HG03064 (cell line): ENCODE measurements at regions not wholly inside any gene's neighbourhood (a gene's known extent, or its start where the extent isn't known, plus 50 kb on each side); places are given as distances from the start of the nearest gene placed in this dataset.
"Not testable (repeated sequence)": the region's sequence is repeated elsewhere in the genome, so short reads cannot be mapped to it uniquely, and the experiment has no call there.

ENCODE experiments used
- ATAC-seq: cut with Tn5 transposase; IDR thresholded peaks from one replicate; pipeline ENCODE4 v1.9.1; 2021; ENCODE audit warnings: low read depth; ENCODE audit not compliant: unreplicated experiment

DNA sequence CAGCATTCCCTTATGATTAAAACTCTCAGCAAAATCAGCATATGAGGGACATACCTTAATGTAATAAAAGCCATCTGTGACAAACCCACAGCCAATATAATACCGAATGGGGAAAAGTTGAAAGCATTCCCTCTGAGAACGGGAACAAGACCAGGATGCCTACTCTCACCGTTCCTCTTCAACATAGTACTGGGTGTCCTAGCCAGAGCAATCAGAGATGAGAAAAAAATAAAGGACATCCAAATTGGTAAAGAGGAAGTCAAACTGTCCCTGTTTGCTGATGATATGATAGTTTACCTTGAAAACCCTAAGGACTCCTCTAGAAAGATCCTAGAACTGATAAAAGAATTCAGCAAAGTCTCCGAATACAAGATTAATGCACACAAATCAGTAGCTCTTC is 141.6 kb upstream of the MAN1A1 start:
- not testable (repeated sequence) for ATAC-seq

- ATAC-seq = not testable (repeated sequence)
These were observed 140.5 kb upstream of the MAN1A1 start for GRCh38 chr6:119490050-119490449.

GRCh38 chr6:119484598-119484997 is 135.0 kb upstream of the MAN1A1 start:
- no peak for ATAC-seq

DNA sequence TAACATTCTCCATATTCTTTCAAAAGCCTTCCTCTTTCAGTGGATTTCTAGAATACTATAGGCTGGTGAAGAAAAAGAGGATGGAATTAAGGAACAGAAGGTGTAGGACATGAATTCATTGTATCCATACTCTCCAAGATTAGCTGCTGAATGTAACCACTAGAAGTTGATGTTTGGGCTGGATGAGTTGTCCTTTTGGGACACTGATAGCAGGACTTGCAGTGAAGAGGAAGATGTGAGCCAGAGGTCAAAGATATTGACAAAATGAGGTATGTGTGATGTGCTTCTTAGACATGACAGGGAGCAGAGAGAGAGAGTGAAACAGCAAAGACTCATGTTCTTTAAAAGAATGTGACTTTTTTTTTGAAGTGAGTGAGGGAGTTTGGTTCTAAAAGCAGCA is 134.3 kb upstream of the MAN1A1 start:
- ATAC-seq = no peak

DNA sequence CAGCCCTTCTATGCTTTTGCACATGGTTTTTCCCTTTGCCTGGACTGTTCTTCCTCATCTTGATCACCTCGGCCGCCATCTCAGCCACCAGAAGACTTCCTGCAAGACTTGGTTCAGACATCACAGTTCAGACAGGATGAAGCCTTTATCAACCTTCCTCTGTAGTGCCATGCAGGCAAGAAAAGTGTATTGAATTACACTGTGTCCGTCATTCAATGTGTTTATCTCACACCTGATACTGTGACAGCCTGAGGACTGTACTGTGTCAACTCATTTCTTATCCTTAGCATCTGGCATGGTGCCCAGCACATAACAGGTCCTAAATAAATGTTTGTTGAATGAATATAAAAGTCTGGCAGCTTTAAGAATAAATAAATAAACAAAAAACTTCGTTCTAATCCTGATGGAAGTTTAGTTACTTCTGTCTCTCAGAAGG is 133.3 kb upstream of the MAN1A1 start:
- ATAC-seq = no peak

DNA sequence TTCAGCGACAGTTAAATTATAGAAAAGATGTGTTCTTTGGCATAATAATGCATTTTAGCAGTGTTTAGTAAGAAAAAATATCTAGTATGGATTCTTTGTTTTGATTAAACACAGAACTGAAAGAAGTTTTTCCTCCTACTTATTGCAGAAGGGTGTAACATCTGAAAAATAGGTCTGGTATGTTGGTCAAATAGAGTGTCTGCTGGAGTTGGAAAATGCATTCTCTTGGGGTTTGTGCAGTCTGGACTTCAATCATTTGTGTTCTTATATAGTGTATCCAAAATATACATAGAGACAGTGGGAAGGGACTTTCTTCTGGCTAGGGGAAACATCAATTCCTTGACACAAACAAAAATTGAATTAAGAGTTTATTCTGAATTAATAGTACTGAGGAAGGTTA is 132.4 kb upstream of the MAN1A1 start:
- ATAC-seq = no peak

GRCh38 chr6:119480961-119481497 is 131.5 kb upstream of the MAN1A1 start:
- ATAC-seq = no peak

GRCh38 chr6:119479860-119480655 is 130.5 kb upstream of the MAN1A1 start:
- no peak for ATAC-seq

GRCh38 chr6:119476554-119476953 is 127.0 kb upstream of the MAN1A1 start:
- ATAC-seq = peak; percentile 93

DNA sequence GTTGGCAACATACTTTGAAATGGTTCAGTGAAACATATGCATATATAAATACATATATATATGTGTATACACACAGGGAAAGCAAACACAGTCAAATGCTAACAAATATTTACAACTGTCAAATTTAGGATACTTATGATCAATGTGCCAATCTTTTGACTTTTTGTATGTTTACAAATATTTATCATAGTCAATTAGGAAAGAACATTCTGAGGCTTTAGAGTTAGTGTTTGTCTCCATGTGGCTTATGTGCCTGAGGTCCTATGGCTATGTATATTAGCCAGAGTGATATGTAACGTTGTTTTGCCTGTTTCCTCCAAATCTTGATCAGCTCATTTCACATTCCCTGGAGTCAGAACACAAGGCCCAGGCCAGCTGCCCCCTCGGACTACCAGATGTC is 126.5 kb upstream of the MAN1A1 start:
- ATAC-seq = peak; percentile 9

DNA sequence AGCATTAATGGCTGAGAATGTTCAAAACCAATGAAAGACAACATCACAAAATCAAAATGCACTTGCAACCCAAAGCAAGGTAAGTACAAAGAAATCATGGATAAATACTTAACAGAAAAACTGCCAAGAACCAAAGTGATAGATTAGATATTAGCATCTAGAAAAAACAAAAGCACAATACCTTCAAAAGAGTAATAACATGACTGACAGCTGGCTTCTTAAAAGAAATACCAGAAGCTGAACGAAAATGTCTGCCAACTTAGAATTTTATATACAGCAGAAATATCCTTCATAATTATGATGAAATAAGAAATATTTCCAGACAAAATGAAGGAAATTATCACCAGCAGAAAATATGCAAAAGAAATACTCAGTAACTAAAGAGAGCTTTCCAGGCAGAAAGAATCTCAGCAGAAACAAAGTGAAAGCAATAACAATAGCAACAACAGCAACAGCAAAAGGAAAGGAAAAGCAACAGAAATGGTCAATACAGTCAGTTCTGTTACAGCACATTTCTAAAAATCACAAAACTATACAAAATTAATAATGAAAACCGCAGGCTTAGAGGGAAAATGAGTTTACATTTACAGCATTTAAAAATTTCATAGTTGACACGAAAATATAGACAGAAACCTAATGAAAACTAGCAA is 121.5 kb upstream of the MAN1A1 start:
- no peak for ATAC-seq

DNA sequence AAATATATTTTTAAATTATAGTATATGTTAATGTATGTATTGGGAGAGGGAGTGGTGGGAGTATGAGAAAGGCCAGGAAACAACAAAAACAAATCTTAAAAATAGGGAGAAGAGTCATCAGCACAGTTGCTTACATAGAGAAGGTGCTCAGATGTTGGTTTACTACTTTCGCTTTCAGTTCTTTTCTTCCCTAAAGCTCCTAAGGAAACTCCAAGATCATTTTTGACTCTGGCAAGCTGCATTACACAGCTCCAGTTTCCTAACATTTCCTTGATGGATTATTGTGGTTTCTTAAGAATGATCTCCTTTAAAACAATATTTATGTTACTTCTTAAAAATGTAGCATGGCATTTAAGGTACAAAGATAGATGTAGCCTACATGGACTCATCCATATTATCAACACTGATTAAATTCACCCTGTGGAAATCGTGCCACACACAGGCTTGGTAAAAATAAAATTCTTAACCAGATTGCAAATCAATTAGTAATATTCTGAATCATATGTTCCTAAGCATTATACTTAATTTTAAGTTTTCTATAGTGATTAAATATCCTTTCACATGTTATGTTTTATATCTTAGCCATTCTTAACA is 118.0 kb upstream of the MAN1A1 start:
- no peak for ATAC-seq

- ATAC-seq = no peak
These were observed 116.7 kb upstream of the MAN1A1 start for GRCh38 chr6:119466226-119466625.

GRCh38 chr6:119463081-119463626 is 113.6 kb upstream of the MAN1A1 start:
- ATAC-seq = peak; percentile 68

DNA sequence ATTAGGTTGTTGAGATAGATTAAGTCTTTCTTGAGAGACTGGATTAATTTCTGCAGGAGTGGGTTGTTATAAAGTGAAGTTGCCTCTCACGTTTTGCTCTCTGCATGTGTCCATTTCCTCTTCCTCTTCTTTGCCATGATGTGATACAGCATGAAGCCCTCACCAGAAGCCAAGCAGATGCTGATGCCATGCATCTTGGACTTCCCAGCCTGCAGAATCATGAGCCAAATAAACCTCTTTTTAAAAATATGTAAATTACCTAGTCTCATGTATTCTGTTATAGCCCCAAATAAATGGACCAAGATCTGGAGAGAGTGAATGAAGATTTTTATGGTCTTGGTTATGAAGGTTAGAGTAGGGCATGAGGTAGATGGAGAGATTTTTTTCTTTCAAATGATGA is 111.6 kb upstream of the MAN1A1 start:
- ATAC-seq = no peak

- ATAC-seq = peak; percentile 58
These were observed 109.8 kb upstream of the MAN1A1 start for GRCh38 chr6:119459207-119459974.

- ATAC-seq = no peak
These were observed 105.2 kb upstream of the MAN1A1 start for GRCh38 chr6:119454714-119455113.

DNA sequence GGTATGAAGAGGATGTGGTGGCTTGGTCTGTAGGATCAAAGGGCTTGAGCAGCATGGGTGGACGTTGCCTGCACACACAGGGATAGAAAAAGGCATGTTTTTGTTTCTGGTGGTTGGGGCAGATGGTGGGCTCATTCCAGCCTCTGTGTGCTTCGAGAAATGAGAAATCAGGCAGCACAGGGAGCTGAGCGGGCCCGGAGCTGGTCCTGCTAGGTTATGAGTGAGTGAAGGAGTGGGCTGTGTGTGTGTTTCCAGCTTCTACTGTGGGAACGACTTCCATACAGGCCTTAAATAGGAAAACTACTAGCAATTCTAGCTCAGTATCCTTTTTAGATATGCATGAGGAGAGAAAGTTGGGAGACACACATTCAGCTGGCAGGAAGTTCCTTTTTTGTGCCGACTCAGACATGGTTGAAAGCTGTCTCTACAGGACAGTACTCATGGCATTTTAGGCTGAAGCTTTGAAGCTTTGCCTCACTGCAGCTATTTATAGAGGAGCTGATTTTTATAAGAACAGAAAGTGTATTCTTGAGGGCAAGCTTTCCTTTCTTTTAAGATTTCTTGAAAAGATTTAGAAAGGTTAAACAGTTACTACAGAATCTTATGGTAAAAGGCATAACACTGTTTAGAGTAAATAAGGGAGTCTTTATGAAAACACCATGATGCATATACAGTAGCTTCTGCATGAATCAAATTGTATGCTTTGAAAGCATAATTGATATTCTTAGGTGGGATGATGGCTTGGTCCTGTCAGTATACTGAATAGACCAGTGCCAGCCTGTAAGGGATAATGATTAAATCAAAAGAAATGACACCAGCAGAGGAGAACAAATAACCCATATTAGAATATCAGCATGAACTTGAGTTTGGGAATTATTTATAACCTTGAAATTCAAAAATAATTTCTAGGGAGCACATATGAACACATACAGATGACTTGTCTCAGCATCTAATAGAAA is 104.0 kb upstream of the MAN1A1 start:
- ATAC-seq = no peak
